ENCODE measurements at regions not wholly inside any gene's neighbourhood (a gene's known extent, or its start where the extent isn't known, plus 50 kb on each side); places are given as distances from the start of the nearest gene placed in this dataset.
A peak's percentile ranks its signal among the peaks of the same experiment; 100 is the strongest.

GRCh38 chr15:95471690-95472086 lies 858.8 kb upstream of the NR2F2 start:
- DNase-seq (ENCODE audit: low read depth in 2 of 2): no peak

DNA sequence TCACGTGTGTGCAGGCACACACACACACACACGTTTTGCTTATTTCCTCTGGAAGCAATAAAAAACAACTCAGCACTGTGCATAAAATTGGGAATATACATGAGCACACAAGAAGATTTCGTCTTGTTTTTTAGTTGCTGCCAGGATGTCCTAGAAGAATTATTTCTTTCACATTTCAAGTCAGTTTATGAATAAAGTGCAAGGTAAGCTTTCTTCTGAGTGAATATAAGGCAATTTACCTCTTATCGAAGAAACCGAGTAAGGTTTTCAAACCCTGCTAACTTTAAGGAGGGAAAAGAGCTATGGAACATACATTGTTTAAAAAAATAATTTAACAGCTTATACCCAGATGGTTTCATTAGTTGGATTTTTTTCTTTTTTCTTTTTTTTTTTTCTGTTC lies 855.4 kb upstream of the NR2F2 start:
- DNase-seq (ENCODE audit: low read depth in 2 of 2): no peak

GRCh38 chr15:95479308-95479707 lies 851.2 kb upstream of the NR2F2 start:
- DNase-seq (ENCODE audit: low read depth in 2 of 2): no peak

GRCh38 chr15:95485367-95485766 lies 845.1 kb upstream of the NR2F2 start:
- peak in 1 of 2 donors; percentile 5 for DNase-seq (ENCODE audit: low read depth in 2 of 2)

GRCh38 chr15:95486224-95486623 lies 844.3 kb upstream of the NR2F2 start:
- DNase-seq (ENCODE audit: low read depth in 2 of 2): no peak

DNA sequence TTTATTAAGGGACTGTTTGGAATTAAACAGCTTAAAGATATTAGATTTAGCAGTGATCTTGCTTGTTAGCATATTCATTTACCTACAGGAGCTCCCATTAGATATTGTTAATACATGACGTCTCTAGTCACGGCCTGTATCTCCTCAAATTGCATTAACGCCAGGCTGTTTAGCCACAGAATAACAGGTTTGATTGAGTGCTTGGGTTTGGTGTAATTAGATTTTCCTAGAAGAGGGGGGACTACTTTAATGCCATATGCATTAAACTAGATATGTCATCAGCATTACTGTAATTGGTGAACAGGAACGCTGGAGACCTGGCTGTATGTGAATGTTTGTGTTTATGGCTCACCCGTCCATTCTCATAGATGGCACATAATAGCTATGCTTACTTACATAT lies 841.4 kb upstream of the NR2F2 start:
- no peak for DNase-seq (ENCODE audit: low read depth in 2 of 2)

GRCh38 chr15:95492388-95493070 lies 838.0 kb upstream of the NR2F2 start:
- DNase-seq (ENCODE audit: low read depth in 2 of 2): no peak

- DNase-seq (ENCODE audit: low read depth in 2 of 2): no peak
Observed at GRCh38 chr15:95494971-95495541, 835.4 kb upstream of the NR2F2 start.

- no peak for DNase-seq (ENCODE audit: low read depth in 2 of 2)
Observed at GRCh38 chr15:95497634-95498033, 832.9 kb upstream of the NR2F2 start.

- peak; percentile 51 to 66 for DNase-seq (ENCODE audit: low read depth in 2 of 2)
Observed at GRCh38 chr15:95498961-95499360, 831.5 kb upstream of the NR2F2 start.

DNA sequence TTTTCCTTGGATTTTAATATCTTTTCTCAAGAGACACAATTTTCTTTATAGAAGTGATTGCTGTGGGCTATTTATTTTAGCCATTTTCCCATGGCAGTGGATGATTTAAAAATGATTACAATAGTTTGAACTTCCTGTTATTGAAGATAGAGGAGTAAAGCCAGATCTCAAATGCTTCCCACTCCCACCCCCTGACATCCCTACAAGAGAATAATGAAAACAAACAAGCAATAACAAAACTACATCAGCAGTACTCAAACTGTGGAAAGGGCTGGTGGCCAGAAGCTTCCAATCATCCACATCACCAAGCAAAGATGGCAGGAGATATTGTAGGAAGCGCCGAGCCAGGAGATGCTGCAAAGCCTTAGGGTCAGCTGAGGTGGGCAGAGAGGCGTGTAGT lies 831.1 kb upstream of the NR2F2 start:
- DNase-seq (ENCODE audit: low read depth in 2 of 2): peak; percentile 90 to 95

- no peak for DNase-seq (ENCODE audit: low read depth in 2 of 2)
Observed at GRCh38 chr15:95501865-95502264, 828.6 kb upstream of the NR2F2 start.

GRCh38 chr15:95503107-95503506 lies 827.4 kb upstream of the NR2F2 start:
- DNase-seq (ENCODE audit: low read depth in 2 of 2): no peak

DNA sequence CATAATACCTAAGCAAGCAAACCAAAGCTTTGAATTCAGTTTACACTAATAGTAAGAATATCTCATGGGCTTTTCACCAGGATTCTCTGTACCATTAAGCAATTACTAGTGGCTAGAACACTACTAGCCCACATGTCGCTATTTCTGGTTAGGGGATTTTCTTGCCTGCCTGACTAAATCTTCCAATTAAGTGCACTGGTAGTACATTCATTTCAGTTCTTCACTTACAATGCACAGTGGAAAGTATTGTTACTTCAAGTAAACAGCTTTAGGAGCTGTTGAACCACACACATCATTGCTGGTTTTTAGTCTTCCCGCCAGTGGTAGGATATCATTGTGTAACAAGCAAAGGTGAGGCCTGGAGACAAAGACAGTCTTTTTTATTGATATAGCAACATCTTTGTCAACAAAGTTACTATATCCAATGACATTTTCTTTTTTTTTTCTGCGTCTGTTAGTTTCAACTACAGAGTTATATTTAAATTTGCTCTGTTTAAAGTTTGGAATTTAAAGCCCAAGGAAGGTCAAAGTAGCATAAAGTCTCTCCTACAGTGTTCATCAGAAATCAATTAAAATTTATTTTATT lies 826.8 kb upstream of the NR2F2 start:
- no peak for DNase-seq (ENCODE audit: low read depth in 2 of 2)

DNA sequence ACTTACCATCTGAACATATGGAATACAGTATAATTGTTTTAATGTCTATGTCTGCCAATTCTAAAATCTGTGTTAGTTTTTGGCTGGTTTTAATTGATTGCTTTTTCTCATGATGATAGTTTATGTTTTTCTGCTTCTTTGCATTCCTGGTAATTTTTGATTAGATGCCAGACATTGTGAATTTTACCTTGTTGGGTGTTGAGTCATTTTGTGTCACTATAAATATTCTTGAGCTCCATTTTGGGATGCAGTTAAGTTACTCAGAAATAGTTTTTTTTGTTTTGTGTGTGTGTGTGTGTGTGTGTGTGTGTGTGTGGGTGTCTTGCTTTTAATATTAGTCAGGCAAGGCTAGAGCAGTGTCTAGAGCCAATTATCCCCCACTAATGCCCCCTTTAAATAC lies 818.8 kb upstream of the NR2F2 start:
- peak in 1 of 2 donors; percentile 31 for DNase-seq (ENCODE audit: low read depth in 2 of 2)

DNA sequence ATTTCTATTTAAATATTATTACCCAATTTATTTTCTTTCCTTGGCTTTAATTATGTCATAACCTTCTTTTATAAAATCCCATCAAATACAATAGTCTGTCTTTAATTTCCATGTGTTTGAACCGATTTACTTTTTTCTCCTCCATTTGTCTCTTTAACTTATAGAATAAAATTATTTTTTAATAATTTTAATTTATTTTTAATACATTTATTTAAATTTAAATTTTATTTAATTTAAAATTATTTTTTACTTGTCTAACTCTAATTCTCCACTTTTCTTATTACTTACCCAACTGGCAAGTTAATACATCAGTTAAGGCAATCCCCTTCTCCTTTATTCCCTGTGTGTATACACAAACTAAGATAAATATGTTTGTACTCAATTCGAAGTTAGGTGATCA lies 817.6 kb upstream of the NR2F2 start:
- no peak for DNase-seq (ENCODE audit: low read depth in 2 of 2)

DNA sequence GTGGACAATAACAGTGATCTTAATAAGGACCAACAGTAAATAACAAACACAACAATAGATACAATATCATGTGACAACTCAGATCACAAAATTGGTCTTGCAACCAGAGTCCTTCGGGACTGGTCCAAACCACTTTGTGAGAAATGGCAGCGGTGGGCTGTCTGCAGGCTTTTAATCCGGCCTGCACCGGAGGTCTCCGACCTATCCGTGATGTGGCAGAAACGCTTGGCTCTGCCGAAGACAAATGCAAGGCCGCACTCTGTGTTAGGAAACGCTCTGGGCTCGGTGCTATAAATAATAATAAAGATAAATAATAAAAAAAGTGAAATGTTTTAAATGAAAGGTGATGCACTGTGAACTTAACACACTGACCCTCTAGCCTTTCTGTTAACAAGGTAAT lies 810.6 kb upstream of the NR2F2 start:
- DNase-seq (ENCODE audit: low read depth in 2 of 2): no peak

- peak in 1 of 2 donors; percentile 59 for DNase-seq (ENCODE audit: low read depth in 2 of 2)
Observed at GRCh38 chr15:95520511-95520910, 810.0 kb upstream of the NR2F2 start.

GRCh38 chr15:95520922-95521321 lies 809.6 kb upstream of the NR2F2 start:
- no peak for DNase-seq (ENCODE audit: low read depth in 2 of 2)

- DNase-seq (ENCODE audit: low read depth in 2 of 2): no peak
Observed at GRCh38 chr15:95522533-95522932, 808.0 kb upstream of the NR2F2 start.

DNA sequence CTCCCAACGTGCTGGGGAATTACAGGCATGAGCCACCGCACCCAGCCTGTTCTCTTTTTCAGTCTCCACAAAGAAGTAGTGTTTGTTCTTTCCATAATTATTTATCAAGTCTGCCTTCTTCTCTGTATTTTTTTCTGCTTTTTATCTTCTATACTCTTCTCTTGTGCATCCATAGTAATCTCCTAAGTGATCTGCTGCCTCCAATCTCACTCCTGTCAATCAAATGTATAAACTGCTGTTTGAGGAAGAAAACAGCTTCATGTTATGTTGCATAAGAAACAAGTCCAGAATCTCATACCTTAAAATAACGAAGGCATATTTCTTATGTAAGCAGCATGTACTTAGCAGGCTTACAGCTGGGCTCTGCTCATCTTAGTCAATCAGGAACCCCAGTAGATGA lies 801.6 kb upstream of the NR2F2 start:
- DNase-seq (ENCODE audit: low read depth in 2 of 2): no peak

GRCh38 chr15:95536638-95537037 lies 793.9 kb upstream of the NR2F2 start:
- no peak for DNase-seq (ENCODE audit: low read depth in 2 of 2)

DNA sequence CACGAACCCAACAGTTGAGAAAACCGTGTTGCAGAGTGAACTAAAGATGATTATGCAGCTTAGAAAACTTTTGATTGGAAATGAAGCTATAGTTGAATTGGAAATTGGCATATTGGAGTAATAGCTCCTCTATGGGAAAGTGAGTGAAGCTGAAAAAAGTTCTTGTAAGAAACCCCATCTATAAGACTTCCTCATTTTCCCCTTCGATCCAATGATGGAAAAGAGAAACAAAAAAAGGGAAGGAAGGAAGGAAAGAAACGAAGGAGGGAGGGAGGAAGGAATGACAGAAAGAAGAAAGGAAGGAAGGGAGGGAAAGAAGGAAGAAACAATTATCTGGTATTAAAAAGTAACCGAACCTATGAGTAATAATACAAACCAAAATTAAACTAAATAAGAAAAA lies 791.8 kb upstream of the NR2F2 start:
- no peak for DNase-seq (ENCODE audit: low read depth in 2 of 2)

Data from dermis microvascular lymphatic vessel endothelial cell (primary cell).